ENCODE measurements at regions not wholly inside any gene's neighbourhood (a gene's known extent, or its start where the extent isn't known, plus 50 kb on each side); places are given as distances from the start of the nearest gene placed in this dataset.

DNA sequence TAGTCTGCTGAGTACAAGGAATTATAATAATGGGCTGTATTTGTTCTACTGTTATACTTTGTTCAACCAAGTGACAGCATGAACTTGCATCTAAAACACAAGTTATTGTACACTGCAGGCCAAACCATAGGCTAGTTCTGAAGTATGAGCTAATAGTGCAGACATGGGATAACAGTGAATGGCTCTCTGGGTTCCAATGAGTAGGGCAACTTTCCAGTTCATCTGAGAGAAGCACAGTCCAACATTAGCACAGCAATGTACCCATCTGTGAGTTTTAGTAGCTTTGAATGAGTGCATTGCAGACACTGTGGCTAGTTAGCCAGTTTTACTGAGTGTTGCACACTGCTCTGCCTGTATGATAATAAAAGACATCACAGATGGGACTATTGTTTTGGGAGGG, 56.5 kb upstream of the FUT9 start:
- TF ChIP-seq, protein P1, sequence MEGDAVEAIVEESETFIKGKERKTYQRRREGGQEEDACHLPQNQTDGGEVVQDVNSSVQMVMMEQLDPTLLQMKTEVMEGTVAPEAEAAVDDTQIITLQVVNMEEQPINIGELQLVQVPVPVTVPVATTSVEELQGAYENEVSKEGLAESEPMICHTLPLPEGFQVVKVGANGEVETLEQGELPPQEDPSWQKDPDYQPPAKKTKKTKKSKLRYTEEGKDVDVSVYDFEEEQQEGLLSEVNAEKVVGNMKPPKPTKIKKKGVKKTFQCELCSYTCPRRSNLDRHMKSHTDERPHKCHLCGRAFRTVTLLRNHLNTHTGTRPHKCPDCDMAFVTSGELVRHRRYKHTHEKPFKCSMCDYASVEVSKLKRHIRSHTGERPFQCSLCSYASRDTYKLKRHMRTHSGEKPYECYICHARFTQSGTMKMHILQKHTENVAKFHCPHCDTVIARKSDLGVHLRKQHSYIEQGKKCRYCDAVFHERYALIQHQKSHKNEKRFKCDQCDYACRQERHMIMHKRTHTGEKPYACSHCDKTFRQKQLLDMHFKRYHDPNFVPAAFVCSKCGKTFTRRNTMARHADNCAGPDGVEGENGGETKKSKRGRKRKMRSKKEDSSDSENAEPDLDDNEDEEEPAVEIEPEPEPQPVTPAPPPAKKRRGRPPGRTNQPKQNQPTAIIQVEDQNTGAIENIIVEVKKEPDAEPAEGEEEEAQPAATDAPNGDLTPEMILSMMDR (IDR thresholded peaks at IDR 0.05; ENCODE audit: low read depth, low read length, poor library complexity, severe bottlenecking), result no peak
- TF ChIP-seq EZH2phosphoT487 (IDR thresholded peaks at IDR 0.05; ENCODE audit: borderline replicate concordance, low read length), result no peak
